ENCODE measurements at regions not wholly inside any gene's neighbourhood (a gene's known extent, or its start where the extent isn't known, plus 50 kb on each side); places are given as distances from the start of the nearest gene placed in this dataset.

DNA sequence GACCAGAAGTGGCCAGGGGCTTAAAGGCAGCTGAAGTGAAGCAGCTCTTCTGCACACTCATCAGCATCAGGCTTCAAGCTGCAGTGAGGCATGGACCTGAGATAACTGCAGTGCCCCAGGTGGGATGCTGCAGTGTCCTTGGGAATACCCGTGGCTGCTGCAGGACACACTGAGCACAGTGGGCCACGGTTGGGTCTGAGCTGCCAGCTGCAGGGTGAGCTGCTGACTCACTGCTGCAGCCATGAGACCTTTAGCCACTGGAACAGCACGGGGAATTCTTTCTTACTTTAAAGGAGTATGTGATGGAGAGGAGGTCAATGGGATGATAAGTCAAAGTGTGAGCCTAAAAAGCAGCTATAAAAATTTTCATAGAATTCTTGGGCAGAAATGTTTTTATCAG lies 102.1 kb downstream of the XCL2 start:
- intact Hi-C loops (cut with DNase I) = no loop called here
- Histone ChIP-seq H3K36me3 (no peaks in the 10 kb centered on the region), H3K4me1 (no peaks in the 10 kb centered on the region), H3K27ac (no peak overlapping the region), H3K4me3 (no peak overlapping the region), H3K9me3 (no peaks in the 10 kb centered on the region), H3K27me3 (no peaks in the 10 kb centered on the region)
- no peak for DNase-seq
- ATAC-seq = no peak
- TF ChIP-seq POLR2A (IDR thresholded peaks at IDR 0.05) = no peak
- TF ChIP-seq, protein P1, sequence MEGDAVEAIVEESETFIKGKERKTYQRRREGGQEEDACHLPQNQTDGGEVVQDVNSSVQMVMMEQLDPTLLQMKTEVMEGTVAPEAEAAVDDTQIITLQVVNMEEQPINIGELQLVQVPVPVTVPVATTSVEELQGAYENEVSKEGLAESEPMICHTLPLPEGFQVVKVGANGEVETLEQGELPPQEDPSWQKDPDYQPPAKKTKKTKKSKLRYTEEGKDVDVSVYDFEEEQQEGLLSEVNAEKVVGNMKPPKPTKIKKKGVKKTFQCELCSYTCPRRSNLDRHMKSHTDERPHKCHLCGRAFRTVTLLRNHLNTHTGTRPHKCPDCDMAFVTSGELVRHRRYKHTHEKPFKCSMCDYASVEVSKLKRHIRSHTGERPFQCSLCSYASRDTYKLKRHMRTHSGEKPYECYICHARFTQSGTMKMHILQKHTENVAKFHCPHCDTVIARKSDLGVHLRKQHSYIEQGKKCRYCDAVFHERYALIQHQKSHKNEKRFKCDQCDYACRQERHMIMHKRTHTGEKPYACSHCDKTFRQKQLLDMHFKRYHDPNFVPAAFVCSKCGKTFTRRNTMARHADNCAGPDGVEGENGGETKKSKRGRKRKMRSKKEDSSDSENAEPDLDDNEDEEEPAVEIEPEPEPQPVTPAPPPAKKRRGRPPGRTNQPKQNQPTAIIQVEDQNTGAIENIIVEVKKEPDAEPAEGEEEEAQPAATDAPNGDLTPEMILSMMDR (IDR thresholded peaks at IDR 0.05) = no peak
- no CpG with 5 or more reads among the region's 3 CpGs for WGBS (ENCODE audit: insufficient coverage, low coverage, low lambda C conversion rate, missing lambda C conversion rate)

DNA sequence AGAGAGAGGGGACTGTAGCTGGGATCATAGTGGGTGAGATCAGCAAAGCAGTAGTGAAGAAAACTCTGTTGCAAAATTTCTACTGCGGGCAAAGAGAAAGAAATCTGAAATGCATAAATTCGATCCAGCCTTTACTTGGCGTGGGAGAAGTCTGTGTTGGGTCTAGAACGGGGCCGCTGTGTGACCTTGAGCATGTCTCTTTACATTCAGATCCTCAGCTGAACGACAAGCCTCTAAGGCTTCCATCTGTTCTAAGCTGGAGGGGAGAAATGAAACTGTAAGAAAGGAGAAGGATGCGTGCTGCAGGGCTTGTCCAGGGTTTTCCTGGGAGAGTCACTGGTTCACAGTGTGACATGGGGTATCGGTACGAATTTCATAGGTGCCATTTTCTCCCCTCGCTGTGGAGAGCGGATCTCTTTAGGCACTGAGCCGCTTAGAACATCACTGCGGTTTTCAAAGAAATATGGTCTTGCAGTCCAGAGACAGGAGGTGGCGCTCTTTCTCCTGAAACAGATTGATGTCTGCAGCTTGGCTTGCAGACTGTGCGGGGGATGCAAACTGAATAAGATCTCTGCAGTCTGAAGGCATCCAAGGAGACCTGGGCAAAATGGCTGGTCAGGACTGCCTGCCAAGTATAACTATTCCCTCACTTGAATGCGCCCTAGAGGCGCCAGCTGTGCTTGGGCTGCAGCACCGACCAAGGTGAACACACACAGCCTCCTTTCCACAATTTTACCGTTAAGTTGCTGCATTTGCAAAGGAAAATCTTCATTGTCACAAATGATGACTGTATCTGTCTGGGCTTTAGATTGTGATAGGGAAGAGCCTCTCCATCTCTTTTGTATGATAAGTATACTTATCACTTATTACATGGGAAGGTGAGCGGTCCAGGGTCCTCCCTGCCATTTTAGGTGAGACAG lies 104.1 kb downstream of the XCL2 start:
- Histone ChIP-seq H3K4me3 (no peak overlapping the region), H3K27ac (no peak overlapping the region), H3K9me3 (no peaks in the 10 kb centered on the region), H3K27me3 (no peaks in the 10 kb centered on the region), H3K4me1 (no peaks in the 10 kb centered on the region), H3K36me3 (no peaks in the 10 kb centered on the region)
- whole genome bisulfite sequencing (ENCODE audit: insufficient coverage, low coverage, low lambda C conversion rate, missing lambda C conversion rate) = 46% methylated on average over 17 of the region's 20 CpGs
- ATAC-seq = peak; percentile 79 to 90 (median 84)
- DNase-seq = peak in 2 of 3 donors; percentile 31 to 60
- intact Hi-C loops (cut with DNase I) = loop anchor here in 1 of 2 donors (10.0 kb wide), 1 partner anchor 145 kb away; no protein-coding TSS in a partner anchor
- TF ChIP-seq, protein P1 (IDR thresholded peaks at IDR 0.05) = peak; percentile 57 to 75 (median 67)
- no peak for TF ChIP-seq POLR2A (IDR thresholded peaks at IDR 0.05)

DNA sequence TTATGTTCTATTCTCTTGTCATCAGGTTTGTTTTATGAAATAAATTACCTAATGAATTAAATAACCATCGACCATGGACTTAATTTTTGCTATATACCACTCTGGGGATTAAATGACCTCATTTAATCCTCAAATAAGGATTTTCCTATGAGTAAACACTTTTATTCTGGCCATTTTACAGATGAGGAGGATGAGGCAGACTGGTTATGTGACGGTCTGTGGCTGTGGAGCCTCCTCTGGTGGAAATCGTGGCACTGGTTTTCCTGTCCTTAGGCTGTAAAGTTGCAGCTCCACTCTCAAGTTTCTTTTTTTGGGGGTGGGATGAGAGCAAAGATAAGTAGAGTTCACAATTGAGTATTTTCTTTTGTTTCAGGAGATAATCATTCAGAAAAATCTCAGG lies 105.2 kb downstream of the XCL2 start:
- Histone ChIP-seq H3K4me3 (no peak overlapping the region), H3K4me1 (no peaks in the 10 kb centered on the region), H3K27me3 (no peaks in the 10 kb centered on the region), H3K9me3 (no peaks in the 10 kb centered on the region), H3K27ac (no peak overlapping the region), H3K36me3 (no peaks in the 10 kb centered on the region)
- TF ChIP-seq, protein P1 (IDR thresholded peaks at IDR 0.05) = no peak
- TF ChIP-seq POLR2A (IDR thresholded peaks at IDR 0.05) = no peak
- WGBS (ENCODE audit: insufficient coverage, low coverage, low lambda C conversion rate, missing lambda C conversion rate) = 75% methylated on average over 3 of the region's 3 CpGs
- intact Hi-C loops (cut with DNase I) = loop anchor here in 1 of 2 donors (10.0 kb wide), 1 partner anchor 146 kb away; no protein-coding TSS in a partner anchor
- DNase-seq (no peak), ATAC-seq (no peak)

DNA sequence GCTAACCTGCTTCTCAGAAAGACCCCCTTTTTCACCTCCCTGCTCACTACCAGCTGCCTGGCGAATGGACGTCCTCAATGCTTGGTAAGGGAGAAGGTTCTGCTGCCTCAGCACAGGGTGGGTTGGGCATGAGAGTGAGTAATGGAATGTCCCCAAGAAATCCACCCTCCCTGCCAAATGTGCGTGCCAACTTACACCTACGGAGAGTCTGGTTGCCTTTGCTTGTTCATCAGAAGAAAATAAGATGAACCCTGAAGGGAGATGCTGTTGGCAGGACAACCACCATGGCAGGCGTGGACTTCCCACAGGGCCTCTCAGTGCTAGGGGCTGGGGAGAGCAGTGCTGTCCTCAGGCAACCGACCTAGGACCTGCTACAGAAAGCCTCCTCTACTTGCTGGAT lies 106.0 kb downstream of the XCL2 start:
- H3K9me3 ChIP-seq = no peaks in the 10 kb centered on the region
- H3K4me1 ChIP-seq = no peaks in the 10 kb centered on the region
- TF ChIP-seq, protein P1 (IDR thresholded peaks at IDR 0.05) = no peak
- TF ChIP-seq POLR2A (IDR thresholded peaks at IDR 0.05) = no peak
- DNase-seq = no peak
- H3K4me3 ChIP-seq = no peak overlapping the region
- no CpG with 5 or more reads among the region's 6 CpGs for WGBS (ENCODE audit: insufficient coverage, low coverage, low lambda C conversion rate, missing lambda C conversion rate)
- no peaks in the 10 kb centered on the region for H3K36me3 ChIP-seq
- ATAC-seq = no peak
- no peaks in the 10 kb centered on the region for H3K27me3 ChIP-seq
- intact Hi-C loops (cut with DNase I) = loop anchor here in 1 of 2 donors (10.0 kb wide), 1 partner anchor 147 kb away; no protein-coding TSS in a partner anchor
- no peak overlapping the region for H3K27ac ChIP-seq

All from right lobe of liver (tissue), 6 donors.